ENCODE measurements at regions not wholly inside any gene's neighbourhood (a gene's known extent, or its start where the extent isn't known, plus 50 kb on each side); places are given as distances from the start of the nearest gene placed in this dataset.
A peak's percentile ranks its signal among the peaks of the same experiment; 100 is the strongest.

DNA sequence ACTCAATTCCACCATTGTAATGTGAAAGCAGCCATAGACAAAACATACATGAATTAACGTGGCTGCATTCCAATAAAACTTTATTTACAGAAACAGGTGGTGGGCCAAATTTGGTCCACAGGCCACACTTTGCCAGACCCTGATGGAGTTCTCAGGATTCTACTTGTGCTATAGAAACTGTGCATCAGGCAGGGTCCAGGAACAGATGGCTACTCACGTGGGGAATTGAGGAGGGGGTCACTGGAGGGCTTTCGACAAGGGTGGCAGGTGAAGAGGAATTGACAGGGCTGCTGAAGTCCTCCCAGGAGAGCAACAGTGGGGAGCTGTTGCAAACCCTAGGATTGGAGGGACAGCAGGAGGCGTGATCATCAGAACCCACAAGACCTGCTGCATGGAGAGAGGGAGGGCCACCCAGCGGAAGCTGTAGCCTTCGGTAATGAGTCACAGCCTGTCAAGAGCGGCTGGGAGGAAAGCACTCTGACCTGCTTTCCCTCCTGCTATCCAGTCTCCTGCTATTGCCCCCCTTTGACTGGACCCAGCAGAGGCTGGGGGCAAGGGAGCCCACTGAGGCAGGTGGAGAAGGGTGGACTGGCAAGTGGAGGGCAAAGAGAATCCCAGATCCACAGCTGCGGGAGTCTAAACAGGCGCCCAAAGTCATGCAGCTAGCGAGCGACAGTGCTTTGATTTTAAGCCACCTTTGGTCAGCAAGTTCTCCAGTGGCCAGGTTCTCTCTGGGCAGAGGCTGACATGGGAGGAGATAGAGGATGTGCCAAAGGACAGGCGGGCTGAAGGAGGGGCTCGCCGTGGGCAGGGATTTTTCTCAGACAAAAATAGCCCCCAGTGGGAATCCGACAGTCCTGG is 138.3 kb upstream of the SMIM23 start:
- H3K4me3 ChIP-seq = no peak overlapping the region
- H3K4me1 ChIP-seq (ENCODE audit: low read depth) = no peaks in the 10 kb centered on the region
- no peak overlapping the region for H3K27ac ChIP-seq
- DNase-seq (ENCODE audit: low read depth in 1 of 2, low spot score in 1 of 2) = peak; percentile 16 to 65
- no peaks in the 10 kb centered on the region for H3K9me3 ChIP-seq (ENCODE audit: low read depth)
- no peaks in the 10 kb centered on the region for H3K27me3 ChIP-seq
- H3K36me3 ChIP-seq = no peaks in the 10 kb centered on the region
- TF ChIP-seq, protein P1, sequence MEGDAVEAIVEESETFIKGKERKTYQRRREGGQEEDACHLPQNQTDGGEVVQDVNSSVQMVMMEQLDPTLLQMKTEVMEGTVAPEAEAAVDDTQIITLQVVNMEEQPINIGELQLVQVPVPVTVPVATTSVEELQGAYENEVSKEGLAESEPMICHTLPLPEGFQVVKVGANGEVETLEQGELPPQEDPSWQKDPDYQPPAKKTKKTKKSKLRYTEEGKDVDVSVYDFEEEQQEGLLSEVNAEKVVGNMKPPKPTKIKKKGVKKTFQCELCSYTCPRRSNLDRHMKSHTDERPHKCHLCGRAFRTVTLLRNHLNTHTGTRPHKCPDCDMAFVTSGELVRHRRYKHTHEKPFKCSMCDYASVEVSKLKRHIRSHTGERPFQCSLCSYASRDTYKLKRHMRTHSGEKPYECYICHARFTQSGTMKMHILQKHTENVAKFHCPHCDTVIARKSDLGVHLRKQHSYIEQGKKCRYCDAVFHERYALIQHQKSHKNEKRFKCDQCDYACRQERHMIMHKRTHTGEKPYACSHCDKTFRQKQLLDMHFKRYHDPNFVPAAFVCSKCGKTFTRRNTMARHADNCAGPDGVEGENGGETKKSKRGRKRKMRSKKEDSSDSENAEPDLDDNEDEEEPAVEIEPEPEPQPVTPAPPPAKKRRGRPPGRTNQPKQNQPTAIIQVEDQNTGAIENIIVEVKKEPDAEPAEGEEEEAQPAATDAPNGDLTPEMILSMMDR (IDR thresholded peaks at IDR 0.05; ENCODE audit: low read depth, low read length) = peak; percentile 14

GRCh38 chr5:171647904-171648260 is 137.7 kb upstream of the SMIM23 start:
- Histone ChIP-seq H3K4me1 (ENCODE audit: low read depth) (no peaks in the 10 kb centered on the region), H3K4me3 (no peak overlapping the region), H3K36me3 (no peaks in the 10 kb centered on the region), H3K27me3 (no peaks in the 10 kb centered on the region), H3K9me3 (ENCODE audit: low read depth) (no peaks in the 10 kb centered on the region), H3K27ac (no peak overlapping the region)
- no peak for DNase-seq (ENCODE audit: low read depth in 1 of 2, low spot score in 1 of 2)
- TF ChIP-seq, protein P1 (IDR thresholded peaks at IDR 0.05; ENCODE audit: low read depth, low read length) = no peak

- DNase-seq (ENCODE audit: low read depth in 1 of 2, low spot score in 1 of 2) = no peak
- no peak overlapping the region for H3K27ac ChIP-seq
- H3K4me3 ChIP-seq = no peak overlapping the region
- no peaks in the 10 kb centered on the region for H3K4me1 ChIP-seq (ENCODE audit: low read depth)
- no peaks in the 10 kb centered on the region for H3K36me3 ChIP-seq
- TF ChIP-seq, protein P1 (IDR thresholded peaks at IDR 0.05; ENCODE audit: low read depth, low read length) = no peak
- H3K9me3 ChIP-seq (ENCODE audit: low read depth) = no peaks in the 10 kb centered on the region
- no peaks in the 10 kb centered on the region for H3K27me3 ChIP-seq
These were observed 137.1 kb upstream of the SMIM23 start for GRCh38 chr5:171648279-171649074.

GRCh38 chr5:171649075-171649401 is 136.6 kb upstream of the SMIM23 start:
- TF ChIP-seq, protein P1 (IDR thresholded peaks at IDR 0.05; ENCODE audit: low read depth, low read length) = no peak
- Histone ChIP-seq H3K27ac (no peak overlapping the region), H3K4me1 (ENCODE audit: low read depth) (no peaks in the 10 kb centered on the region), H3K4me3 (no peak overlapping the region), H3K9me3 (ENCODE audit: low read depth) (no peaks in the 10 kb centered on the region), H3K36me3 (no peaks in the 10 kb centered on the region), H3K27me3 (no peaks in the 10 kb centered on the region)
- DNase-seq (ENCODE audit: low read depth in 1 of 2, low spot score in 1 of 2) = no peak

DNA sequence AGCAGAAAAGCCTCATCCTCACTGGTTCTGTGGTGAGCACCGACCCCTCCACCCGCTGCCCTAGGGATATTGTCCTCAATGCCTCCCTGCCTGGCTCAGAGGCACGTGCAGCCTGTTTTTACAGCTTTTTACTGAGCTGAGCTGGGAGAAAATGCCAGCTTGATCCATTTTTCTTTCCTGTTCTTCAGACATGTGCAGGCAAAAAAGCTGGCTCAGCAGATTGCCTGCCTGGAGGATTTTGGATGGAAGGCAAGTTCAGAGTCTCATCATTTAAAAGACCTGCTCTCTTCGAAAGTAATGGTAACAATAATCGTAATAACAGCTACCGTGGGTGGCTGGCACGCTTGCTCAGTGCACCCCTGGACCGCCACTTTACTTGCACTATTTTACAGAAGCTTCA is 135.0 kb upstream of the SMIM23 start:
- H3K36me3 ChIP-seq = no peaks in the 10 kb centered on the region
- no peaks in the 10 kb centered on the region for H3K9me3 ChIP-seq (ENCODE audit: low read depth)
- TF ChIP-seq, protein P1 (IDR thresholded peaks at IDR 0.05; ENCODE audit: low read depth, low read length) = no peak
- no peaks in the 10 kb centered on the region for H3K4me1 ChIP-seq (ENCODE audit: low read depth)
- H3K27me3 ChIP-seq = no peaks in the 10 kb centered on the region
- no peak overlapping the region for H3K4me3 ChIP-seq
- no peak for DNase-seq (ENCODE audit: low read depth in 1 of 2, low spot score in 1 of 2)
- H3K27ac ChIP-seq = no peak overlapping the region

Data from cardiac muscle cell (in vitro differentiated cells and primary cell).